Endothelial cell of umbilical vein (primary cell): ENCODE measurements at regions not wholly inside any gene's neighbourhood (a gene's known extent, or its start where the extent isn't known, plus 50 kb on each side); places are given as distances from the start of the nearest gene placed in this dataset.

Source experiments
- BruUV-seq: library from RNA; stranded (reverse); fragments of 400-500 nt; replicated peaks from 2 replicates; lab custom pipeline; 2021; lab: Mats Ljungman, UMichigan
- CTCF ChIA-PET: fragments of 300-600, 350-600 bp; sonication (Branson Sonifier 250); formaldehyde crosslinking; loops from one replicate; lab custom pipeline; 2021; ENCODE audit warnings: antibody characterized with exemption, inconsistent platforms; lab: Charles Lee
- POLR2A ChIA-PET: fragments of 300-600, 350-600 bp; sonication (Branson Sonifier 250); formaldehyde crosslinking; loops from one replicate; lab custom pipeline; 2021; ENCODE audit warnings: antibody characterized with exemption, inconsistent platforms; lab: Charles Lee
- DNase-seq: peaks from one replicate; pipeline ENCODE4 v3.0.0-alpha.2; 2011; ENCODE audit warnings: low read depth, low spot score
- FAIRE-seq: peaks from 2 replicates; lab custom pipeline; 2011; peaks lifted over from hg19 to GRCh38; lab: Jason Lieb, UNC
- H2AFZ ChIP-seq: 2 replicates; pipeline ENCODE4 v1.6.0; 2012; ENCODE audit warnings: low read depth, low read length, control low read depth, inconsistent platforms
- H3K27ac ChIP-seq: 2 replicates; pipeline ENCODE4 v1.5.1; 2011; ENCODE audit warnings: low read depth, mild to moderate bottlenecking, control low read depth, low read length, moderate library complexity; ENCODE audit not compliant: insufficient read depth
- H3K27me3 ChIP-seq, 2 experiments: 2 replicates each; pipeline versions ENCODE4 v1.6.0 to v1.6.1; 2011; ENCODE audit warnings: low read length in 2 of 2, mixed read lengths in 1 of 2; ENCODE audit not compliant: control insufficient read depth in 2 of 2, insufficient read depth in 2 of 2
- H3K36me3 ChIP-seq, 2 experiments: 2 replicates in 1 of 2; 3 replicates in 1 of 2; pipeline ENCODE4 v1.5.1; 2011; ENCODE audit warnings: low read length in 2 of 2, mild to moderate bottlenecking in 1 of 2, moderate library complexity in 1 of 2; ENCODE audit not compliant: control insufficient read depth in 2 of 2, insufficient read depth in 2 of 2; ENCODE audit errors: extremely low read depth in 1 of 2
- H3K4me1 ChIP-seq: 3 replicates; pipeline ENCODE4 v1.5.1; 2011; ENCODE audit warnings: mild to moderate bottlenecking, low read length; ENCODE audit not compliant: control insufficient read depth, insufficient read depth; ENCODE audit errors: extremely low read depth
- H3K4me2 ChIP-seq: 2 replicates; pipeline ENCODE4 v1.6.1; 2011; ENCODE audit warnings: low read length, control low read depth, mixed read lengths; ENCODE audit not compliant: insufficient read depth
- H3K4me3 ChIP-seq, 3 experiments: fragments of 200-600 bp in 1 of 3; sonication (generic), shearing (Covaris generic) in 1 of 3; replicated peaks in 1 of 3; 2 replicates each; pipeline ENCODE4 v1.5.1; 2011 to 2016; ENCODE audit warnings: control low read depth in 3 of 3, low read length in 3 of 3, mild to moderate bottlenecking in 2 of 3, inconsistent platforms in 1 of 3, low read depth in 1 of 3, moderate library complexity in 1 of 3; ENCODE audit not compliant: insufficient read depth in 1 of 3
- H3K79me2 ChIP-seq: 2 replicates; pipeline ENCODE4 v1.6.0; 2012; ENCODE audit warnings: low read length, inconsistent platforms; ENCODE audit not compliant: control insufficient read depth, insufficient read depth
- H3K9ac ChIP-seq: replicated peaks from 2 replicates; pipeline ENCODE3; 2011; ENCODE audit warnings: low read length, control low read depth; ENCODE audit not compliant: insufficient read depth; ENCODE audit errors: extremely low read depth
- H3K9me1 ChIP-seq: replicated peaks from 3 replicates; pipeline ENCODE4 v1.6.0; 2011; ENCODE audit warnings: mild to moderate bottlenecking, low read length; ENCODE audit not compliant: control insufficient read depth, insufficient read depth; ENCODE audit errors: extremely low read depth
- H3K9me3 ChIP-seq: replicated peaks from 2 replicates; pipeline ENCODE4 v1.5.1; 2012; ENCODE audit warnings: low read length, inconsistent platforms; ENCODE audit not compliant: control insufficient read depth, insufficient read depth
- H4K20me1 ChIP-seq: replicated peaks from 2 replicates; pipeline ENCODE3; 2011; ENCODE audit warnings: mild to moderate bottlenecking, low read length; ENCODE audit not compliant: control insufficient read depth, insufficient read depth; ENCODE audit errors: extremely low read depth
- CTCF ChIP-seq, 2 donors: IDR thresholded peaks; 1 replicate in 1 of 2; 2 replicates in 1 of 2; pipeline ENCODE4 v1.5.1; 2011; ENCODE audit warnings: low read length in 2 of 2, mild to moderate bottlenecking in 2 of 2, moderate library complexity in 2 of 2, control low read depth in 1 of 2, inconsistent platforms in 1 of 2, low read depth in 1 of 2; ENCODE audit not compliant: insufficient read depth in 1 of 2; ENCODE audit errors: extremely low read depth in 1 of 2
- EZH2 ChIP-seq: IDR thresholded peaks from 2 replicates; pipeline ENCODE4 v1.6.1; 2012; ENCODE audit warnings: borderline replicate concordance, low read depth, mild to moderate bottlenecking, moderate library complexity, low read length, inconsistent platforms; ENCODE audit not compliant: severe bottlenecking
- FOS ChIP-seq: IDR thresholded peaks from 2 replicates; pipeline ENCODE4 v1.6.1; 2011; ENCODE audit warnings: mild to moderate bottlenecking, low read length, moderate library complexity, borderline replicate concordance; ENCODE audit not compliant: insufficient read depth
- GATA2 ChIP-seq: IDR thresholded peaks from 2 replicates; pipeline ENCODE4 v1.7.0; 2011; ENCODE audit warnings: low read depth, mild to moderate bottlenecking, moderate library complexity, mixed read lengths, low read length; ENCODE audit not compliant: insufficient read length, insufficient read depth
- JUN ChIP-seq: IDR thresholded peaks from 2 replicates; pipeline ENCODE4 v1.6.1; 2011; ENCODE audit warnings: borderline replicate concordance, low read depth; ENCODE audit not compliant: insufficient read length, insufficient read depth
- MAX ChIP-seq: IDR thresholded peaks from 2 replicates; pipeline ENCODE4 v1.6.1; 2011; ENCODE audit not compliant: insufficient read depth, insufficient read length
- MYC ChIP-seq: IDR thresholded peaks from one replicate; pipeline ENCODE4 v1.6.1; 2011; ENCODE audit warnings: mild to moderate bottlenecking, low read depth, low read length
- POLR2A ChIP-seq: IDR thresholded peaks from 2 replicates; pipeline ENCODE4 v1.6.1; 2012; ENCODE audit warnings: low read depth, mild to moderate bottlenecking, control low read depth, low read length
- POLR2AphosphoS5 ChIP-seq: IDR thresholded peaks from 2 replicates; pipeline ENCODE4 v1.6.1; 2012; ENCODE audit warnings: low read depth, mild to moderate bottlenecking, control low read depth, low read length, moderate library complexity; ENCODE audit not compliant: insufficient read depth
- dilution Hi-C: fragments of 300-500 bp; cut with MboI; formaldehyde crosslinking; loops from one replicate; pipeline ENCODE4 v1.15.0; 2019; ENCODE audit warnings: low sequenced_read_pairs; ENCODE audit not compliant: extremely low pct_ligation_motif_present
- intact Hi-C: fragments of 100-400 bp; cut with micrococcal nuclease; formaldehyde crosslinking; loops from one replicate; pipeline ENCODE4 v1.10.0; 2022

- no peak overlapping the region for H3K4me2 ChIP-seq
- DNase-seq = no peak
- no peak overlapping the region for H3K4me3 ChIP-seq
- dilution Hi-C loops (no loop called here), intact Hi-C loops (no loop called here)
- no peak for FAIRE-seq
- H2AFZ ChIP-seq = no peak overlapping the region
- H3K27me3 ChIP-seq = no peaks in the 10 kb centered on the region
- H3K36me3 ChIP-seq = no peaks in the 10 kb centered on the region
- H3K4me1 ChIP-seq = no peaks in the 10 kb centered on the region
- TF ChIP-seq GATA2 (no peak), JUN (no peak), CTCF (IDR thresholded peaks at IDR 0.05; ENCODE audit: extremely low read depth in 1 of 2, insufficient read depth in 1 of 2, low read depth in 1 of 2, low read length in 2 of 2) (no peak)
- H3K9me1 ChIP-seq = no peaks in the 10 kb centered on the region
- no peak overlapping the region for H3K9ac ChIP-seq
- BruUV-seq = no TSS peak
- ChIA-PET POLR2A (no interaction called here), CTCF (no interaction called here)
- H4K20me1 ChIP-seq = no peaks in the 10 kb centered on the region
- H3K9me3 ChIP-seq = peaks cover 4% of the 10 kb centered on the region
- no peaks in the 10 kb centered on the region for H3K79me2 ChIP-seq
- H3K27ac ChIP-seq = no peak overlapping the region
Observed at GRCh38 chr15:91635641-91636040, 217.9 kb upstream of the SLCO3A1 start.

GRCh38 chr15:91649016-91649415, 204.5 kb upstream of the SLCO3A1 start:
- peaks cover 2% of the 10 kb centered on the region for H3K9me3 ChIP-seq
- no peaks in the 10 kb centered on the region for H3K36me3 ChIP-seq
- H3K79me2 ChIP-seq = no peaks in the 10 kb centered on the region
- no peak overlapping the region for H3K4me2 ChIP-seq
- no peak overlapping the region for H2AFZ ChIP-seq
- intact Hi-C loops = no loop called here
- ChIA-PET CTCF (no interaction called here), POLR2A (no interaction called here)
- no peaks in the 10 kb centered on the region for H3K9me1 ChIP-seq
- FAIRE-seq (no peak), DNase-seq (no peak)
- no peaks in the 10 kb centered on the region for H3K4me1 ChIP-seq
- BruUV-seq = no TSS peak
- H3K9ac ChIP-seq = no peak overlapping the region
- TF ChIP-seq POLR2A (no peak), POLR2AphosphoS5 (no peak), MAX (no peak), JUN (no peak), GATA2 (no peak), FOS (no peak), CTCF (IDR thresholded peaks at IDR 0.05; ENCODE audit: extremely low read depth in 1 of 2, insufficient read depth in 1 of 2, low read depth in 1 of 2, low read length in 2 of 2) (no peak), MYC (no peak), EZH2 (no peak)
- dilution Hi-C loops = no loop called here
- H3K27ac ChIP-seq = no peak overlapping the region
- no peak overlapping the region for H3K4me3 ChIP-seq
- no peaks in the 10 kb centered on the region for H3K27me3 ChIP-seq
- H4K20me1 ChIP-seq = no peaks in the 10 kb centered on the region
